Ovary (tissue), 3 donors: ENCODE measurements at regions not wholly inside any gene's neighbourhood (a gene's known extent, or its start where the extent isn't known, plus 50 kb on each side); places are given as distances from the start of the nearest gene placed in this dataset.

ENCODE experiments used
- EP300 ChIP-seq: sonication (generic); formaldehyde crosslinking; IDR thresholded peaks from one replicate; pipeline ENCODE4 v1.6.1; 2017; ENCODE audit warnings: antibody characterized with exemption
- POLR2A ChIP-seq: fragments of 450-650 bp; IDR thresholded peaks from one replicate; pipeline ENCODE4 v1.6.1; 2017; ENCODE audit warnings: antibody characterized with exemption, mild to moderate bottlenecking, moderate library complexity
- TF ChIP-seq, protein P1 (sequence below), 3 donors: fragments of 450-650 bp in 2 of 3; fragments of 200-600 bp in 1 of 3; IDR thresholded peaks; one replicate each; pipeline versions ENCODE4 v1.5.1 to v1.8.0; 2016 to 2022; ENCODE audit warnings: antibody characterized with exemption in 3 of 3, mild to moderate bottlenecking in 1 of 3
- donor health status: DM: no; HTN: no; CAD: no.

DNA sequence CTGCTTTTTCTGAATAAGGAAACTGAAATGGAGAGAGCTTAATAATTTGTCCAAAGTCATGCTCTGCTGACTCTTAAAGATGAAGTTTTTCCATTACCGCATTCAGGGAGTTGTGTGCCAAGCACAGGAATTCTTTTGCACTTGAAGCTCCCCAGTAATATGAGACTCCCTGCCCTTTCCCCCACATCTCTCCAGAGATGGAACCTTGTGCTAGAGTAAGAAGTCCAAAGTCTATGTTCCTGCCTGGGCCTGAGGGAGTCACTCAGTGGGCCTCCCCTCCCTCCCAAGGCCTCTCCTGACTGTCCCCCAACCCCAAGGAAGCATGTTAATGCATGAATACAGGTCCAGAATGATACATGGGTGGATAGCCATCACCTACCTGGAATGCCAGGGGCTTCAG is 173.3 kb upstream of the SEMA6A start:
- TF ChIP-seq, protein P1, sequence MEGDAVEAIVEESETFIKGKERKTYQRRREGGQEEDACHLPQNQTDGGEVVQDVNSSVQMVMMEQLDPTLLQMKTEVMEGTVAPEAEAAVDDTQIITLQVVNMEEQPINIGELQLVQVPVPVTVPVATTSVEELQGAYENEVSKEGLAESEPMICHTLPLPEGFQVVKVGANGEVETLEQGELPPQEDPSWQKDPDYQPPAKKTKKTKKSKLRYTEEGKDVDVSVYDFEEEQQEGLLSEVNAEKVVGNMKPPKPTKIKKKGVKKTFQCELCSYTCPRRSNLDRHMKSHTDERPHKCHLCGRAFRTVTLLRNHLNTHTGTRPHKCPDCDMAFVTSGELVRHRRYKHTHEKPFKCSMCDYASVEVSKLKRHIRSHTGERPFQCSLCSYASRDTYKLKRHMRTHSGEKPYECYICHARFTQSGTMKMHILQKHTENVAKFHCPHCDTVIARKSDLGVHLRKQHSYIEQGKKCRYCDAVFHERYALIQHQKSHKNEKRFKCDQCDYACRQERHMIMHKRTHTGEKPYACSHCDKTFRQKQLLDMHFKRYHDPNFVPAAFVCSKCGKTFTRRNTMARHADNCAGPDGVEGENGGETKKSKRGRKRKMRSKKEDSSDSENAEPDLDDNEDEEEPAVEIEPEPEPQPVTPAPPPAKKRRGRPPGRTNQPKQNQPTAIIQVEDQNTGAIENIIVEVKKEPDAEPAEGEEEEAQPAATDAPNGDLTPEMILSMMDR (IDR thresholded peaks at IDR 0.05): no peak
- TF ChIP-seq POLR2A: no peak
- TF ChIP-seq EP300: no peak
